ENCODE measurements at regions not wholly inside any gene's neighbourhood (a gene's known extent, or its start where the extent isn't known, plus 50 kb on each side); places are given as distances from the start of the nearest gene placed in this dataset.

GRCh38 chr17:36879027-36879426, 58.2 kb upstream of the LHX1 start:
- peaks cover 20% of the 10 kb centered on the region for H3K4me1 Mint-ChIP-seq
- no peaks in the 10 kb centered on the region for H3K9me3 ChIP-seq (ENCODE audit: low read depth)
- no peaks in the 10 kb centered on the region for H3K79me2 ChIP-seq (ENCODE audit: low read depth)
- no peaks in the 10 kb centered on the region for H3K36me3 ChIP-seq
- no peaks in the 10 kb centered on the region for H4K20me1 ChIP-seq (ENCODE audit: low read depth)
- no peak for DNase-seq (ENCODE audit: low spot score)
- no peaks in the 10 kb centered on the region for H3K36me3 Mint-ChIP-seq
- H3K4me1 ChIP-seq: no peaks in the 10 kb centered on the region
- H3K27me3 ChIP-seq: no peaks in the 10 kb centered on the region
- no peak overlapping the region for H2AFZ ChIP-seq (replicated peaks)
- TF ChIP-seq EZH2phosphoT487 (IDR thresholded peaks at IDR 0.05) (no peak), CTCF (IDR thresholded peaks at IDR 0.05) (no peak), EZH2 (IDR thresholded peaks at IDR 0.05) (no peak)
- no peak overlapping the region for H3K4me3 ChIP-seq
- peaks cover 8% of the 10 kb centered on the region for H3K9me3 Mint-ChIP-seq
- no peaks in the 10 kb centered on the region for H3F3A ChIP-seq (ENCODE audit: low read depth)
- no peak overlapping the region for H3K4me2 ChIP-seq
- H3K27ac Mint-ChIP-seq: peak overlapping the region; percentile 0
- H3K27ac ChIP-seq: no peak overlapping the region
- H3K4me3 Mint-ChIP-seq: no peak overlapping the region
- no peak overlapping the region for H3K9ac ChIP-seq
- H3K27me3 Mint-ChIP-seq (ENCODE audit: insufficient read depth, low read depth): peaks cover 20% of the 10 kb centered on the region

- Histone ChIP-seq H3K36me3 (no peaks in the 10 kb centered on the region), H3K27ac (no peak overlapping the region), H3F3A (ENCODE audit: low read depth) (no peaks in the 10 kb centered on the region), H3K27me3 (no peaks in the 10 kb centered on the region), H3K4me2 (peak overlapping the region; percentile 31), H4K20me1 (ENCODE audit: low read depth) (no peaks in the 10 kb centered on the region), H3K4me3 (no peak overlapping the region), H3K79me2 (ENCODE audit: low read depth) (no peaks in the 10 kb centered on the region), H2AFZ (replicated peaks) (no peak overlapping the region), H3K4me1 (no peaks in the 10 kb centered on the region), H3K9ac (no peak overlapping the region), H3K9me3 (ENCODE audit: low read depth) (no peaks in the 10 kb centered on the region)
- no peak overlapping the region for H3K4me3 Mint-ChIP-seq
- peaks cover 22% of the 10 kb centered on the region for H3K27me3 Mint-ChIP-seq (ENCODE audit: insufficient read depth, low read depth)
- peaks cover 23% of the 10 kb centered on the region for H3K4me1 Mint-ChIP-seq
- no peak for TF ChIP-seq CTCF (IDR thresholded peaks at IDR 0.05)
- no peak for TF ChIP-seq EZH2phosphoT487 (IDR thresholded peaks at IDR 0.05)
- no peak for TF ChIP-seq EZH2 (IDR thresholded peaks at IDR 0.05)
- H3K36me3 Mint-ChIP-seq: no peaks in the 10 kb centered on the region
- H3K27ac Mint-ChIP-seq: peak overlapping the region; percentile 0
- peak; percentile 54 for DNase-seq (ENCODE audit: low spot score)
- H3K9me3 Mint-ChIP-seq: peaks cover 8% of the 10 kb centered on the region
Measured at GRCh38 chr17:36879624-36880131, 57.6 kb upstream of the LHX1 start.

DNA sequence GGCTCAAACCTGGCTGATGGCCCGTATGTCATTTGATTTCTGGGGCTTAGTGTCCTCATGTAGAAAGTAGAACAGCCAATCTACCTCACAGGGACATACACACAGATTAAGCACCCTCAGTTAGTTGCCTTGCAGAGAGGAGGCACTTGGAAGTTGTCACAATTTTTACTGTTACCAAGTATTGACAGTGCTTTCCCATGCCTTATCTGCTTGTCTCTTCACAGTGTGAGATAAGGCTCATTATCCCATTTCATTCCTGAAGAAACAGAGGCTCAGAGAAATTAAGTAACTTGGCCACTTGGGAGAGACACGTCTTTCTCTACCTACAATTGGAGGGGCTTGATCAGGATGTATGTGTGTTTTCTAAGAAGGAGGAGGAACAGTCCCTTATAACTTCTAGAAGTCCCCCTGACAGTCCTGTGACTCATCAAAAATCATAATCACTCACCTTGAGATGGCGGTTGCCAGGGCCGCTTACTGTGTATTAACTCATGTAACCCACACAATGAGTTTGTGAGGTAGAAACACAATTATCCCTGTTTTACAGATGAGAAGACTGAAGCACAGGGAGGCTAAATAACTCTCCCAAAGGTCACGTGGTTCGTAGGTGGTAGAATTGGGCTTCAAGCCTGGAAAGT, 56.9 kb upstream of the LHX1 start:
- H3K4me3 Mint-ChIP-seq: no peak overlapping the region
- H3K27ac ChIP-seq: no peak overlapping the region
- H3K9me3 Mint-ChIP-seq: peaks cover 8% of the 10 kb centered on the region
- peaks cover 6% of the 10 kb centered on the region for H3K4me1 ChIP-seq
- H3F3A ChIP-seq (ENCODE audit: low read depth): no peaks in the 10 kb centered on the region
- no peak overlapping the region for H3K4me3 ChIP-seq
- H3K4me2 ChIP-seq: peak overlapping the region; percentile 31
- H3K4me1 Mint-ChIP-seq: peaks cover 22% of the 10 kb centered on the region
- H3K9ac ChIP-seq: no peak overlapping the region
- DNase-seq (ENCODE audit: low spot score): no peak
- no peaks in the 10 kb centered on the region for H3K36me3 Mint-ChIP-seq
- H3K36me3 ChIP-seq: no peaks in the 10 kb centered on the region
- H4K20me1 ChIP-seq (ENCODE audit: low read depth): no peaks in the 10 kb centered on the region
- no peaks in the 10 kb centered on the region for H3K9me3 ChIP-seq (ENCODE audit: low read depth)
- peaks cover 22% of the 10 kb centered on the region for H3K27me3 Mint-ChIP-seq (ENCODE audit: insufficient read depth, low read depth)
- H2AFZ ChIP-seq (replicated peaks): no peak overlapping the region
- H3K27me3 ChIP-seq: no peaks in the 10 kb centered on the region
- no peak overlapping the region for H3K27ac Mint-ChIP-seq
- TF ChIP-seq CTCF (IDR thresholded peaks at IDR 0.05): no peak
- TF ChIP-seq EZH2phosphoT487 (IDR thresholded peaks at IDR 0.05): no peak
- no peak for TF ChIP-seq EZH2 (IDR thresholded peaks at IDR 0.05)
- no peaks in the 10 kb centered on the region for H3K79me2 ChIP-seq (ENCODE audit: low read depth)

Measured in neural progenitor cell (in vitro differentiated cells).